ENCODE measurements at regions not wholly inside any gene's neighbourhood (a gene's known extent, or its start where the extent isn't known, plus 50 kb on each side); places are given as distances from the start of the nearest gene placed in this dataset.

DNA sequence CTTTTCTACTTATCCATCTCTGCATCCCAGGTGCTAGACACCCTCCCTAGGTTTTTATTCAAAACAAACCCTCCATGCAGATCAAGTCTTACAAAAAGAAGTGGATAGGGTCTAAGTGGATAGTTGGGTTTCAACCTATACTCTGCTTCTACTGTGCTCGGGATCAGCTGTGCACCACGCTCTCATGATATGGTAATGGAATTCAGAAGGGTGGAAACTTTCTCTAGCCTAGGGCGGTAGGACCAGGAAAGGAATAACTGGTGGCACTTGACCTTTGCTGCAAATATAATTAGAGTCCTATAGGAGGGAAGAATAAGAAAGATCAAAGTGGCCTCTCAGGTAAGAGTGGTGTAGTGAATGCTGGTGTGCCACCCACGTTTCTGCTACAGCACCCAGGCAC is 272.9 kb downstream of the GPD2 start:
- TF ChIP-seq POLR2A (IDR thresholded peaks at IDR 0.05; ENCODE audit: low read depth, low read length) (no peak), CTCF (IDR thresholded peaks at IDR 0.05; ENCODE audit: extremely low read depth in 1 of 2, insufficient read depth in 1 of 2, low read depth in 1 of 2, low read length in 2 of 2) (no peak), POLR2AphosphoS5 (IDR thresholded peaks at IDR 0.05; ENCODE audit: insufficient read depth, low read depth, low read length) (no peak)

Measured in endothelial cell of umbilical vein (primary cell).